ENCODE measurements at regions not wholly inside any gene's neighbourhood (a gene's known extent, or its start where the extent isn't known, plus 50 kb on each side); places are given as distances from the start of the nearest gene placed in this dataset.

GRCh38 chr19:31716826-31717225 lies 367.6 kb upstream of the TSHZ3 start:
- FAIRE-seq (no peak), DNase-seq (ENCODE audit: insufficient read length, low spot score) (no peak)
- TF ChIP-seq CTCF (IDR thresholded peaks at IDR 0.05; ENCODE audit: insufficient read depth, missing control alignments), result no peak

DNA sequence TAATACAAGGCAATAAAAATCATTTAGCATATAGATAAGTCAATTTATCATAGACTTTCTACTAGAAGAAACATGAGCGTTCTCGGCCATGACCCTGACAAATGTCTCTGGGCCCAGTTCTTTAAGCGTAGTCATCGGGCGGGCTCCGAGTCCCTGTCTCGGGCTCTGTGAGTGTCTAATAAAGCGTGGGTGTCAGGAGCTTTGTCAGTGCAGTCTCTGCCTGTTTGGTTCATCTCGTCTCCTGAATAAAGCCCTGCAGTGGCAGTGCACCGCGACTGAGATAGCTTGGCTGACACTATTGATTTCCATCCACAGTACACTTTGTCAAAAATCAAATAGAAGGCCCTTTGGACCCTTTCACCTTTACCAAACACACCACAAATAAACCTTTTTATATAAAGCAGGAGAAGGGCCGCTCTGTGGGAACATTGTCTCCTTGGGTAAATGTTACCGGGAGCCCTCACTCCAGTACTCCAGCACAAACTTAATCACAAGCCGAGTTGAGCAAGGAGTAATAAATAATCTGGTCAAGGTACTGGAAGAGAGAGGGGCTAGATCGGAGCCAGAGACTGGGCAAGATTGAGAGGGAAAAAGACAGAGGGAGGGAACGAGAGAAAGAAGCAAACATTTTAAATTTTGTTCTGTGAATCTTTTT lies 368.2 kb upstream of the TSHZ3 start:
- DNase-seq (ENCODE audit: insufficient read length, low spot score), result no peak
- no peak for TF ChIP-seq CTCF (IDR thresholded peaks at IDR 0.05; ENCODE audit: insufficient read depth, missing control alignments)
- no peak for FAIRE-seq

- TF ChIP-seq CTCF (IDR thresholded peaks at IDR 0.05; ENCODE audit: insufficient read depth, missing control alignments), result no peak
- no peak for FAIRE-seq
- no peak for DNase-seq (ENCODE audit: insufficient read length, low spot score)
Measured at GRCh38 chr19:31718032-31718431, 368.8 kb upstream of the TSHZ3 start.

GRCh38 chr19:31718898-31719297 lies 369.7 kb upstream of the TSHZ3 start:
- FAIRE-seq (no peak), DNase-seq (ENCODE audit: insufficient read length, low spot score) (no peak)
- TF ChIP-seq CTCF (IDR thresholded peaks at IDR 0.05; ENCODE audit: insufficient read depth, missing control alignments), result no peak

DNA sequence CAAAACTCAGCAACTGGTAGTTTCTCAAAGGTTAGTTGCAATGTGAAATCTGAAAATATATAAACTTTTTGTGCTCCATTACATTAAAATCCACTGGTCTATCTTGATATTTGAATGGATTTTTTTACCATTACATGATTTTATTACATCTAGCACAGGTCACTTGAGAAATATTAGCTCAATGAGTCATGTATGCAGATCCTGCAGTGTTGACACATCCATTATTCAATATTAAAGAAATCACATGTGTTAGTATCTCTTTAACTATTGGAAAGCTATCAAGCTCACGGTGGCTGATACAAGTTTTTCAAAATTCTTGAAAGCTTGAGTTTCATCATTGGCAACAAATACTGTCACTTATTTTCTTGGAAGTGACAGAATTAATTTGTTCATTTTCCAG lies 373.9 kb upstream of the TSHZ3 start:
- no peak for FAIRE-seq
- no peak for TF ChIP-seq CTCF (IDR thresholded peaks at IDR 0.05; ENCODE audit: insufficient read depth, missing control alignments)
- no peak for DNase-seq (ENCODE audit: insufficient read length, low spot score)

DNA sequence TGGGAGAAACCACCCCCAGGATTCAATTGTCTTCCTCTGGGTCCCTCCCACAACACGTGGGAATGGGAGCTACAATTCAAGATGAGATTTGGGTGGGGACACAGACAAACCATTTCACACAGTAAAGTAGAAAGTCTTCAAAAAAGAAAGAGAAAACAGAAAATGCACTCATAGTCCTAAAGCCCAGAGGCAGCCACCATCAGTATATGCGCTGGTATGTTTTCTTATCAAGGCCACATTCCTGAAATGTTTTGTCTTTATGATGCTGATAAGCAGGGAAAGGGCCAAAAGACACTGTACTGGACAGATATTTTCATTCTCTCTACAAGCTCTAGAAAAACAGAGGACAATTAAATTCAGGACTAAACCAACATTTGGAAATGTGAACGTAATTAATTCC lies 375.8 kb upstream of the TSHZ3 start:
- TF ChIP-seq CTCF (IDR thresholded peaks at IDR 0.05; ENCODE audit: insufficient read depth, missing control alignments), result no peak
- FAIRE-seq (no peak), DNase-seq (ENCODE audit: insufficient read length, low spot score) (no peak)

GRCh38 chr19:31727536-31727935 lies 378.3 kb upstream of the TSHZ3 start:
- FAIRE-seq (no peak), DNase-seq (ENCODE audit: insufficient read length, low spot score) (no peak)
- TF ChIP-seq CTCF (IDR thresholded peaks at IDR 0.05; ENCODE audit: insufficient read depth, missing control alignments), result no peak
